Activated CD4-positive, alpha-beta T cell treated with anti-CD3 and anti-CD28 coated beads for 24 hours (primary cell): ENCODE measurements at regions not wholly inside any gene's neighbourhood (a gene's known extent, or its start where the extent isn't known, plus 50 kb on each side); places are given as distances from the start of the nearest gene placed in this dataset.

Experiments used
- DNase-seq, 2 donors: peaks; one replicate each; pipeline ENCODE4 v3.0.0-alpha.2; 2020; ENCODE audit warnings: low read depth in 2 of 2

- no peak for DNase-seq
Observed at GRCh38 chr7:42858570-42858969, 53.3 kb downstream of the C7orf25 start.

DNA sequence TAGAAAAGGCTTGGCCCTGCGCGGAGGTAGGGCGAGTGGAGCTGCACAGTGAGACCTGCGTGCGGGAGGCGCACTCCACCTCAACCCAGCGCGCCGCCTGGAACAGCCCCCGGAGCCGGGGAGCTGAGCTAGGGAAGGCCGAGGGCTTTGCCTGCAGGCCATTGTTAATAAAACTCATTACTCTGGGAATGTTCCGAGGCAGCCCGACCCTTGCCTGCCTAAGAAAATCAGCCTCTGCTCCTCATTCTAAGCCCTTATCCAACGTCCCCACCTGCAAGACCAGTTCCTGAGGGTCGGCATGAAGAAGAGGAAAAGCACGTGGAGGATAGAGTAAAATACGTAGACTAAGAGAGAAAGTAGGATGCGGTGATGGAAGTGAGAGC lies 55.3 kb downstream of the C7orf25 start:
- DNase-seq, result no peak

- DNase-seq, result no peak
Observed at GRCh38 chr7:42854571-42855118, 57.2 kb downstream of the C7orf25 start.

- no peak for DNase-seq
Observed at GRCh38 chr7:42852531-42852930, 59.3 kb downstream of the C7orf25 start.

- DNase-seq, result no peak
Observed at GRCh38 chr7:42843205-42843800, 68.6 kb downstream of the C7orf25 start.

DNA sequence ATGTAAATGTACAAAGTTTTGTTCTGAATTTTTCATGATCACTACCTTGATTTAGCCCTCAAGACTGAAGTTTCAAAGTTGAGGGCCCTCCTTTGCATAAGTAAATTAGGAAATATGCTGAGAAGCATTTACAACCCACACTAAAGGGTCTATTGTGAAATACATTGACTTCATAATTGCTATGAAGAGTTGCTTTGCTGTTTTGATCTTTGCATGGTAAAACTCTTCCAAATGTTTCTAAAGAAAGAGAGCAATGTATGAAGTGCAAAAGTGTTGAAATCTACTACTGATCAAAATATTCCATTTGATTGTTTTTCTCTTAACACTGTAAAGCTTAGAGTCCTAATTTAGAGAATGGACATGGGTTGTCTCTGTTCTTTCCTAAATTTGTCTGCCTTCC lies 77.2 kb downstream of the C7orf25 start:
- DNase-seq, result no peak

DNA sequence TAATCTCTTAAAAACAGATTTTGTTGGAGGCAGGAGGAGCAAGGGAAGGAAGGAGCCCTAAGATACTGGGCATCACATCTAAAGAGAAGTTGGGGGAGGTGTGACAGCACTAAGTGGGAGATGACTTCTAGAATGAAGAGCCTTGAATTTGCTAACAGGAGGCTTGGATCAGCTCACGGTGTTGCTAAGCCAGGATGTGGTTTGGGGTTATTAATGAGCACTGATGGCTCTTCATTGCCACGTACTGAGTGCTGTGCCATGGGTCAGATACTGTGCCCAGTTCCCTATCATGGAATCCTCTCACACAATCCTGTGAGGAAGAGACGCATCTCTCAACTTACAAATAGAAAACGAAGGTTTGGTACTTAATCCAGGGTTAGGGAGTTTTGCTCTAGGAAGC lies 78.5 kb downstream of the C7orf25 start:
- DNase-seq, result no peak

- no peak for DNase-seq
Observed at GRCh38 chr7:42832667-42833066, 79.2 kb downstream of the C7orf25 start.

- DNase-seq, result no peak
Observed at GRCh38 chr7:42831718-42832522, 80.0 kb downstream of the C7orf25 start.

- no peak for DNase-seq
Observed at GRCh38 chr7:42831006-42831717, 80.7 kb downstream of the C7orf25 start.

DNA sequence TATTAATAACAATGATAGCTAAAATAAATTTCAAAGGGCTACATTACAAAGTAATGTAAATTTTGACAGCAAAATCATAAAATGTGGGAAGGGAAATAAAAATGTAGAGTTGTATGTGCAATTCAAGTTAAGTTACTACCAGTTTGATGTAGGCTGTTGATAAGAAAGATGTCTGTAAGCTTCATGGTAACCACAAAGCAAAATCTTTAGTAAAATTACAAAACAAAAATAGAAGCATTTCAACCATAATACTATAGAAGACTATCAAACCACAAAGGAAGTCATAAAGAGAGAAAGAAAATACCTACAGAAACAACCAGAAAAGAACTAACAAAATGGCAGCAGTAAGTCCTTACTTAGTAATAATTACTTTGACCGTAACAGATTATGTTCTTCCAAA lies 99.1 kb downstream of the C7orf25 start:
- DNase-seq, result no peak

- no peak for DNase-seq
Observed at GRCh38 chr7:42805601-42806000, 106.3 kb downstream of the C7orf25 start.

- DNase-seq, result no peak
Observed at GRCh38 chr7:42794673-42795072, 117.2 kb downstream of the C7orf25 start.

- no peak for DNase-seq
Observed at GRCh38 chr7:42792841-42793240, 119.0 kb downstream of the C7orf25 start.

DNA sequence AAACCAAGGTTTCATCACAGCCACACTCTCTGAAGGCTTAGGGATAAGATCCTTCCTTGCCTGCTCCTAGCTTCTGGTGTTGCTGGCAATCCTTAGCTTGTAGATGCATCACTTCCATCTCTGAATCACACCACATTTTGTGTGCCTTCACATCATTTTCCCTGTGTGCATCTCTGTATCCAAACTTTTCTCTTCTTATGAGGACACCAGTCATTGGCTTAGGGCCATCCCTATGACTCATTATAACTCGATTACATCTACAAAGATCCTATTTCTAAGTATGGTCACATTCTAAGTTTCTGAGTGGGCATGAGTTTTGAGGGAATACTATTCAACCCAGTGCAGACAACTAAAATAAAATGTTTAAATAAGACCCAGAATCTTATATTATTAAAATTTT lies 121.7 kb downstream of the C7orf25 start:
- DNase-seq, result no peak

DNA sequence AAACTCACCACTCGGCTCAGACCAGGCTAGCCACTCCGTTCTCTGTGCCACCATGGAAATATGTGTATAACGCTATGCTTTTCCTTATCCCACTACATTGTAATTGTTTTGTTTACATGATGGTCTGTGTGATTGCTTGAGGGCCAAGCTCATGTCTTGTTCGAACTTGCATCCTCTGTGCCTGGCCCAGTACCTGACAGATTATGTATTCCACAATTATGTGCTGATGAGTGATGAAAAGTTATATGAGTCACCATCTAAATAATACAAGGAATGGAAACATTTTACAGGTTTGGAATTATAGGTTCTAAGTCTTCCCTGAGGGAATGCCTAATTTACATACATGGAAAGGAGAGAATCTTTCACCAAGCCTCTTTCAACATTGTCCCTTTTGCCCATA lies 137.4 kb downstream of the C7orf25 start:
- no peak for DNase-seq

- DNase-seq, result no peak
Observed at GRCh38 chr7:42770114-42770513, 141.8 kb downstream of the C7orf25 start.

- DNase-seq, result no peak
Observed at GRCh38 chr7:42768045-42768444, 143.8 kb downstream of the C7orf25 start.

GRCh38 chr7:42766782-42767423 lies 145.0 kb downstream of the C7orf25 start:
- no peak for DNase-seq

GRCh38 chr7:42765931-42766330 lies 145.9 kb downstream of the C7orf25 start:
- no peak for DNase-seq

- DNase-seq, result no peak
Observed at GRCh38 chr7:42763137-42763551, 148.7 kb downstream of the C7orf25 start.

- no peak for DNase-seq
Observed at GRCh38 chr7:42761486-42761885, 150.4 kb downstream of the C7orf25 start.
